HEK293 (cell line): ENCODE measurements at regions not wholly inside any gene's neighbourhood (a gene's known extent, or its start where the extent isn't known, plus 50 kb on each side); places are given as distances from the start of the nearest gene placed in this dataset.

Experiments used
- CTCF ChIA-PET: fragments of 350-600 bp; formaldehyde crosslinking; extraction: SDS; loops from one replicate; lab custom pipeline; 2021; ENCODE audit warnings: antibody characterized with exemption; lab: Yijun Ruan, JAX
- POLR2A ChIA-PET: fragments of 300-600 bp; formaldehyde crosslinking; extraction: SDS; loops from one replicate; lab custom pipeline; 2020; ENCODE audit warnings: antibody characterized with exemption, inconsistent platforms; lab: Yijun Ruan, JAX
- H3K27ac ChIP-seq: fragments of 200-500 bp; sonication (Bioruptor generic); 2 replicates; pipeline ENCODE4 v1.5.1; 2014; ENCODE audit warnings: low read depth, low read length, control low read depth, inconsistent platforms; ENCODE audit errors: extremely low read depth
- H3K36me3 ChIP-seq, 2 experiments: fragments of 200-500 bp in 1 of 2; sonication (Bioruptor generic) in 1 of 2; 1 replicate in 1 of 2; 2 replicates in 1 of 2; pipeline ENCODE4 v1.5.1; 2014 to 2017; ENCODE audit warnings: inconsistent platforms in 2 of 2, low read length in 2 of 2; ENCODE audit not compliant: control insufficient read depth in 2 of 2, insufficient read depth in 1 of 2
- H3K4me1 ChIP-seq: fragments of 200-500 bp; sonication (Bioruptor generic); 2 replicates; pipeline ENCODE4 v1.5.1; 2014; ENCODE audit warnings: mild to moderate bottlenecking, low read length, inconsistent platforms; ENCODE audit not compliant: control insufficient read depth, insufficient read depth
- H3K4me3 ChIP-seq: 2 replicates; pipeline ENCODE4 v1.5.1; 2011; ENCODE audit warnings: low read depth, mild to moderate bottlenecking, control low read depth, low read length, moderate library complexity
- H3K9me3 ChIP-seq: fragments of 200-500 bp; sonication (Bioruptor generic); 2 replicates; pipeline ENCODE4 v1.5.1; 2014; ENCODE audit warnings: low read depth, low read length, inconsistent platforms; ENCODE audit not compliant: control insufficient read depth, insufficient read depth
- GLIS2 ChIP-seq: fragments of 450-650 bp; formaldehyde crosslinking; IDR thresholded peaks from 2 replicates; pipeline ENCODE4 v1.5.1; 2016; ENCODE audit warnings: missing biosample characterization, missing genetic modification characterization
- HOXD13 ChIP-seq: sonication (generic); formaldehyde crosslinking; IDR thresholded peaks from 2 replicates; pipeline ENCODE4 v1.8.0; 2022; ENCODE audit warnings: missing genetic modification reagents, borderline replicate concordance
- IKZF3 ChIP-seq: fragments of 450-650 bp; IDR thresholded peaks from 2 replicates; pipeline ENCODE4 v1.5.0; 2018; ENCODE audit warnings: missing biosample characterization, mild to moderate bottlenecking, missing genetic modification characterization, moderate library complexity
- OVOL3 ChIP-seq: fragments of 450-650 bp; formaldehyde crosslinking; IDR thresholded peaks from 2 replicates; pipeline ENCODE4 v1.5.1; 2016; ENCODE audit warnings: missing biosample characterization, missing genetic modification characterization
- PRDM4 ChIP-seq: fragments of 450-650 bp; formaldehyde crosslinking; IDR thresholded peaks from 2 replicates; pipeline ENCODE4 v1.5.1; 2017; ENCODE audit warnings: missing biosample characterization, missing genetic modification characterization
- SCRT2 ChIP-seq: fragments of 450-650 bp; formaldehyde crosslinking; IDR thresholded peaks from 2 replicates; pipeline ENCODE4 v1.5.1; 2016; ENCODE audit warnings: missing biosample characterization, missing genetic modification characterization
- YY2 ChIP-seq: fragments of 450-650 bp; formaldehyde crosslinking; IDR thresholded peaks from 2 replicates; pipeline ENCODE4 v1.5.1; 2016; ENCODE audit warnings: missing biosample characterization, missing genetic modification characterization
- ZFHX2 ChIP-seq: fragments of 450-650 bp; formaldehyde crosslinking; conservative IDR thresholded peaks from 2 replicates; pipeline ENCODE4 v1.5.1; 2016; ENCODE audit warnings: missing biosample characterization, missing genetic modification characterization
- ZNF23 ChIP-seq: fragments of 450-650 bp; formaldehyde crosslinking; IDR thresholded peaks from 2 replicates; pipeline ENCODE4 v1.5.1; 2016; ENCODE audit warnings: missing biosample characterization, missing genetic modification characterization, borderline replicate concordance
- ZNF292 ChIP-seq: fragments of 450-650 bp; formaldehyde crosslinking; IDR thresholded peaks from 2 replicates; pipeline ENCODE4 v1.5.1; 2016; ENCODE audit warnings: low read depth, missing biosample characterization, missing genetic modification characterization, borderline replicate concordance
- ZNF302 ChIP-seq: fragments of 450-650 bp; formaldehyde crosslinking; IDR thresholded peaks from 2 replicates; pipeline ENCODE4 v1.5.1; 2016; ENCODE audit warnings: missing biosample characterization, missing genetic modification characterization, low read depth
- ZNF324 ChIP-seq: fragments of 450-650 bp; formaldehyde crosslinking; IDR thresholded peaks from 2 replicates; pipeline ENCODE4 v1.5.1; 2016; ENCODE audit warnings: missing biosample characterization, missing genetic modification characterization
- ZNF366 ChIP-seq: fragments of 450-650 bp; formaldehyde crosslinking; conservative IDR thresholded peaks from 2 replicates; pipeline ENCODE4 v1.5.1; 2016; ENCODE audit warnings: missing biosample characterization, missing genetic modification characterization
- ZNF37A ChIP-seq: fragments of 450-650 bp; IDR thresholded peaks from 2 replicates; pipeline ENCODE4 v1.5.1; 2018; ENCODE audit warnings: missing biosample characterization, missing genetic modification characterization
- ZNF423 ChIP-seq: fragments of 450-650 bp; formaldehyde crosslinking; IDR thresholded peaks from 2 replicates; pipeline ENCODE4 v1.5.1; 2016; ENCODE audit warnings: missing biosample characterization, missing genetic modification characterization
- ZNF544 ChIP-seq: fragments of 450-650 bp; formaldehyde crosslinking; IDR thresholded peaks from 2 replicates; pipeline ENCODE4 v1.5.0; 2017; ENCODE audit warnings: missing biosample characterization, missing genetic modification characterization
- ZNF548 ChIP-seq: fragments of 450-650 bp; formaldehyde crosslinking; IDR thresholded peaks from 2 replicates; pipeline ENCODE4 v1.5.1; 2016; ENCODE audit warnings: missing biosample characterization, missing genetic modification characterization
- ZNF561 ChIP-seq: fragments of 450-650 bp; IDR thresholded peaks from 2 replicates; pipeline ENCODE4 v1.5.1; 2018; ENCODE audit warnings: missing biosample characterization, missing genetic modification characterization, borderline replicate concordance
- ZNF596 ChIP-seq: fragments of 450-650 bp; IDR thresholded peaks from 2 replicates; pipeline ENCODE4 v1.5.0; 2018; ENCODE audit warnings: missing biosample characterization, mild to moderate bottlenecking, missing genetic modification characterization, moderate library complexity
- ZNF621 ChIP-seq: fragments of 450-650 bp; formaldehyde crosslinking; IDR thresholded peaks from 2 replicates; pipeline ENCODE4 v1.5.1; 2017; ENCODE audit warnings: missing biosample characterization, missing genetic modification characterization
- ZNF639 ChIP-seq: fragments of 450-650 bp; formaldehyde crosslinking; IDR thresholded peaks from 2 replicates; pipeline ENCODE4 v1.5.1; 2016; ENCODE audit warnings: missing biosample characterization, missing genetic modification characterization
- ZNF658 ChIP-seq: fragments of 450-650 bp; formaldehyde crosslinking; IDR thresholded peaks from 2 replicates; pipeline ENCODE4; 2016; ENCODE audit warnings: missing biosample characterization, missing genetic modification characterization
- TF ChIP-seq, protein P1 (sequence below): fragments of 450-650 bp; IDR thresholded peaks from 2 replicates; pipeline ENCODE4 v1.5.1; 2018; ENCODE audit warnings: missing biosample characterization, missing genetic modification characterization
- TF ChIP-seq, protein P2 (sequence below): fragments of 450-650 bp; formaldehyde crosslinking; IDR thresholded peaks from 2 replicates; pipeline ENCODE4 v1.5.1; 2016; ENCODE audit warnings: missing biosample characterization, missing genetic modification characterization
- TF ChIP-seq, protein P3 (sequence below): fragments of 450-650 bp; formaldehyde crosslinking; IDR thresholded peaks from 2 replicates; pipeline ENCODE4 v1.5.1; 2016; ENCODE audit warnings: missing biosample characterization, missing genetic modification characterization

DNA sequence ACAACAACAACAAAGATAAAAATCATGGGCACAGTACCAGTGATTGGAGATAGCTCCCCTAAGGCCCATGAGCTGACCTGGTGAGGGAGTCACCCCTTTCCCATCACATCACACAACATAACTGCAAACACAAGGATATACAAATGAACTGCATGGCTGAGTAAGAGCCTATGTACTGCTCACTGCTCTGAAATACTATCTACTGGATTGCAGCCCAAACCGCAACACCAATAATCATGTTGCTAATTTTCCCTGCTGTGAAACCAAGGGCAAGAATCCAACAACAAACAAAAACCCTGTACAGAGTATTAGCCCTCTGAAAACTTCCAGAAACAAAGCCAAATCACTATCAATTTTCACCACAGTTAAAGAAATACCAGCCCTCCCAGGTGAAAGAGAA, 1893.2 kb downstream of the PCDH9 start (continued):
- TF ChIP-seq, protein P1, sequence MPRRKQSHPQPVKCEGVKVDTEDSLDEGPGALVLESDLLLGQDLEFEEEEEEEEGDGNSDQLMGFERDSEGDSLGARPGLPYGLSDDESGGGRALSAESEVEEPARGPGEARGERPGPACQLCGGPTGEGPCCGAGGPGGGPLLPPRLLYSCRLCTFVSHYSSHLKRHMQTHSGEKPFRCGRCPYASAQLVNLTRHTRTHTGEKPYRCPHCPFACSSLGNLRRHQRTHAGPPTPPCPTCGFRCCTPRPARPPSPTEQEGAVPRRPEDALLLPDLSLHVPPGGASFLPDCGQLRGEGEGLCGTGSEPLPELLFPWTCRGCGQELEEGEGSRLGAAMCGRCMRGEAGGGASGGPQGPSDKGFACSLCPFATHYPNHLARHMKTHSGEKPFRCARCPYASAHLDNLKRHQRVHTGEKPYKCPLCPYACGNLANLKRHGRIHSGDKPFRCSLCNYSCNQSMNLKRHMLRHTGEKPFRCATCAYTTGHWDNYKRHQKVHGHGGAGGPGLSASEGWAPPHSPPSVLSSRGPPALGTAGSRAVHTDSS (tag by site-specific recombination): no peak
- TF ChIP-seq ZNF37A (tag by site-specific recombination) (no peak), ZNF302 (tag by site-specific recombination) (no peak), ZNF596 (tag by site-specific recombination) (no peak), ZNF548 (tag by site-specific recombination) (no peak), ZNF544 (tag by site-specific recombination) (no peak), IKZF3 (tag by site-specific recombination) (no peak)
- TF ChIP-seq, protein P2, sequence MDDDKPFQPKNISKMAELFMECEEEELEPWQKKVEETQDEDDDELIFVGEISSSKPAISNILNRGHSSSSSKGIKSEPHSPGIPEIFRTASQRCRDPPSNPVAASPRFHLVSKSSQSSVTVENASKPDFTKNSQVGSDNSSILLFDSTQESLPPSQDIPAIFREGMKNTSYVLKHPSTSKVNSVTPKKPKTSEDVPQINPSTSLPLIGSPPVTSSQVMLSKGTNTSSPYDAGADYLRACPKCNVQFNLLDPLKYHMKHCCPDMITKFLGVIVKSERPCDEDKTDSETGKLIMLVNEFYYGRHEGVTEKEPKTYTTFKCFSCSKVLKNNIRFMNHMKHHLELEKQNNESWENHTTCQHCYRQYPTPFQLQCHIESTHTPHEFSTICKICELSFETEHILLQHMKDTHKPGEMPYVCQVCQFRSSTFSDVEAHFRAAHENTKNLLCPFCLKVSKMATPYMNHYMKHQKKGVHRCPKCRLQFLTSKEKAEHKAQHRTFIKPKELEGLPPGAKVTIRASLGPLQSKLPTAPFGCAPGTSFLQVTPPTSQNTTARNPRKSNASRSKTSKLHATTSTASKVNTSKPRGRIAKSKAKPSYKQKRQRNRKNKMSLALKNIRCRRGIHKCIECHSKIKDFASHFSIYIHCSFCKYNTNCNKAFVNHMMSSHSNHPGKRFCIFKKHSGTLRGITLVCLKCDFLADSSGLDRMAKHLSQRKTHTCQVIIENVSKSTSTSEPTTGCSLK (tag by site-specific recombination): no peak
- TF ChIP-seq, all 188 proteins: peak for 0

GRCh38 chr13:65336087-65336749, 1893.9 kb downstream of the PCDH9 start:
- Histone ChIP-seq H3K27ac (no peak overlapping the region), H3K9me3 (no peaks in the 10 kb centered on the region), H3K4me1 (no peaks in the 10 kb centered on the region), H3K4me3 (no peak overlapping the region), H3K36me3 (no peaks in the 10 kb centered on the region)
- POLR2A ChIA-PET: no interaction called here
- CTCF ChIA-PET: no interaction called here
- TF ChIP-seq ZNF423 (tag by site-specific recombination) (no peak), ZNF639 (no peak), ZNF23 (tag by site-specific recombination) (no peak), ZNF621 (no peak), ZNF324 (tag by site-specific recombination) (no peak), ZNF366 (no peak), SCRT2 (no peak), ZNF292 (tag by site-specific recombination) (no peak), ZFHX2 (tag by site-specific recombination) (no peak), PRDM4 (tag by site-specific recombination) (no peak), YY2 (tag by site-specific recombination) (no peak), ZNF658 (tag by site-specific recombination) (no peak), ZNF561 (tag by site-specific recombination) (no peak), HOXD13 (CRISPR knock-in tag) (no peak), OVOL3 (tag by site-specific recombination) (no peak), GLIS2 (tag by site-specific recombination) (no peak)
- TF ChIP-seq, protein P3, sequence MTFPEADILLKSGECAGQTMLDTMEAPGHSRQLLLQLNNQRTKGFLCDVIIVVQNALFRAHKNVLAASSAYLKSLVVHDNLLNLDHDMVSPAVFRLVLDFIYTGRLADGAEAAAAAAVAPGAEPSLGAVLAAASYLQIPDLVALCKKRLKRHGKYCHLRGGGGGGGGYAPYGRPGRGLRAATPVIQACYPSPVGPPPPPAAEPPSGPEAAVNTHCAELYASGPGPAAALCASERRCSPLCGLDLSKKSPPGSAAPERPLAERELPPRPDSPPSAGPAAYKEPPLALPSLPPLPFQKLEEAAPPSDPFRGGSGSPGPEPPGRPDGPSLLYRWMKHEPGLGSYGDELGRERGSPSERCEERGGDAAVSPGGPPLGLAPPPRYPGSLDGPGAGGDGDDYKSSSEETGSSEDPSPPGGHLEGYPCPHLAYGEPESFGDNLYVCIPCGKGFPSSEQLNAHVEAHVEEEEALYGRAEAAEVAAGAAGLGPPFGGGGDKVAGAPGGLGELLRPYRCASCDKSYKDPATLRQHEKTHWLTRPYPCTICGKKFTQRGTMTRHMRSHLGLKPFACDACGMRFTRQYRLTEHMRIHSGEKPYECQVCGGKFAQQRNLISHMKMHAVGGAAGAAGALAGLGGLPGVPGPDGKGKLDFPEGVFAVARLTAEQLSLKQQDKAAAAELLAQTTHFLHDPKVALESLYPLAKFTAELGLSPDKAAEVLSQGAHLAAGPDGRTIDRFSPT (tag by site-specific recombination): no peak
